HepG2 (cell line): ENCODE measurements at regions not wholly inside any gene's neighbourhood (a gene's known extent, or its start where the extent isn't known, plus 50 kb on each side); places are given as distances from the start of the nearest gene placed in this dataset.

Experiments
- AKAP8 ChIP-seq: sonication (generic); formaldehyde crosslinking; IDR thresholded peaks from 2 replicates; pipeline ENCODE4 v1.5.1; 2020; ENCODE audit warnings: mild to moderate bottlenecking, missing genetic modification reagents
- CCAR2 ChIP-seq: fragments of 200-400 bp; formaldehyde crosslinking; optimal IDR thresholded peaks from 2 replicates; pipeline ENCODE3; 2018; ENCODE audit warnings: low read depth, mild to moderate bottlenecking, low read length, moderate library complexity
- CENPX ChIP-seq: sonication (generic); formaldehyde crosslinking; IDR thresholded peaks from 2 replicates; pipeline ENCODE4 v1.9.0; 2021; ENCODE audit warnings: mild to moderate bottlenecking, missing genetic modification reagents, moderate library complexity
- FOXJ3 ChIP-seq: sonication (generic); formaldehyde crosslinking; IDR thresholded peaks from 2 replicates; pipeline ENCODE4 v1.4.0; 2020; ENCODE audit warnings: missing genetic modification reagents, mild to moderate bottlenecking, borderline replicate concordance
- GZF1 ChIP-seq: sonication (generic); formaldehyde crosslinking; IDR thresholded peaks from 2 replicates; pipeline ENCODE4 v1.5.1; 2020; ENCODE audit warnings: mild to moderate bottlenecking, missing genetic modification reagents
- KLF13 ChIP-seq: sonication (generic); formaldehyde crosslinking; IDR thresholded peaks from 2 replicates; pipeline ENCODE4 v1.4.0; 2020; ENCODE audit warnings: mild to moderate bottlenecking, missing genetic modification reagents
- KLF16 ChIP-seq, 2 experiments: sonication (generic) in 1 of 2; formaldehyde crosslinking in 1 of 2; IDR thresholded peaks; 2 replicates each; pipeline versions ENCODE4 v1.6.1 to v1.8.0; 2016 to 2023; ENCODE audit warnings: missing genetic modification reagents in 2 of 2, missing compliant biosample characterization in 1 of 2
- PCBP1 ChIP-seq: fragments of 200-400 bp; formaldehyde crosslinking; IDR thresholded peaks from 2 replicates; pipeline ENCODE4 v1.6.1; 2017; ENCODE audit warnings: mild to moderate bottlenecking, low read depth, low read length, borderline replicate concordance
- RBAK ChIP-seq: sonication (generic); formaldehyde crosslinking; IDR thresholded peaks from 2 replicates; pipeline ENCODE4 v1.5.1; 2020; ENCODE audit warnings: mild to moderate bottlenecking, missing genetic modification reagents
- REL ChIP-seq: sonication (generic); formaldehyde crosslinking; conservative IDR thresholded peaks from 2 replicates; pipeline ENCODE4 v1.8.0; 2022; ENCODE audit warnings: mild to moderate bottlenecking, missing genetic modification reagents, moderate library complexity
- SETDB1 ChIP-seq: sonication (generic); formaldehyde crosslinking; IDR thresholded peaks from 2 replicates; pipeline ENCODE4 v1.5.1; 2020; ENCODE audit warnings: missing genetic modification reagents, mild to moderate bottlenecking, borderline replicate concordance
- THAP11 ChIP-seq: IDR thresholded peaks from 2 replicates; pipeline ENCODE4 v1.6.1; 2016; ENCODE audit warnings: missing biosample characterization, missing genetic modification reagents
- ZBTB7B ChIP-seq: sonication (generic); formaldehyde crosslinking; IDR thresholded peaks from 2 replicates; pipeline ENCODE4 v1.4.0; 2020; ENCODE audit warnings: missing genetic modification reagents
- ZFY ChIP-seq: sonication (generic); formaldehyde crosslinking; IDR thresholded peaks from 2 replicates; pipeline ENCODE4 v1.4.0; 2020; ENCODE audit warnings: missing genetic modification reagents
- ZMAT3 ChIP-seq: sonication (generic); formaldehyde crosslinking; conservative IDR thresholded peaks from 2 replicates; pipeline ENCODE4 v1.7.0; 2021; ENCODE audit warnings: missing genetic modification reagents
- ZNF552 ChIP-seq: sonication (generic); formaldehyde crosslinking; IDR thresholded peaks from 2 replicates; pipeline ENCODE4 v1.9.0; 2022; ENCODE audit warnings: missing genetic modification reagents, mild to moderate bottlenecking, borderline replicate concordance
- ZNF839 ChIP-seq: sonication (generic); formaldehyde crosslinking; IDR thresholded peaks from 2 replicates; pipeline ENCODE4 v1.4.0; 2020; ENCODE audit warnings: missing genetic modification reagents, mild to moderate bottlenecking, borderline replicate concordance
- TF ChIP-seq, protein P1 (sequence below), 2 experiments: sonication (generic) in 1 of 2; formaldehyde crosslinking in 1 of 2; IDR thresholded peaks; 2 replicates each; pipeline versions ENCODE4 v1.6.1 to v1.9.0; 2014 to 2022; ENCODE audit warnings: antibody characterized with exemption in 1 of 2, borderline replicate concordance in 1 of 2, inconsistent platforms in 1 of 2, low read depth in 1 of 2, missing genetic modification reagents in 1 of 2
- TF ChIP-seq, protein P2 (sequence below): sonication (generic); formaldehyde crosslinking; IDR thresholded peaks from 2 replicates; pipeline ENCODE4 v1.4.0; 2020; ENCODE audit warnings: mild to moderate bottlenecking, missing genetic modification reagents
- TF ChIP-seq, protein P3 (sequence below): sonication (generic); formaldehyde crosslinking; IDR thresholded peaks from 2 replicates; pipeline ENCODE4 v1.5.0; 2020; ENCODE audit warnings: missing genetic modification reagents
- TF ChIP-seq, protein P4 (sequence below): IDR thresholded peaks from 2 replicates; pipeline ENCODE4 v1.6.1; 2016; ENCODE audit warnings: mild to moderate bottlenecking, missing biosample characterization, missing genetic modification reagents
- TF ChIP-seq, protein P5 (sequence below): sonication (generic); formaldehyde crosslinking; conservative IDR thresholded peaks from 2 replicates; pipeline ENCODE4 v1.5.0; 2020; ENCODE audit warnings: missing genetic modification reagents

DNA sequence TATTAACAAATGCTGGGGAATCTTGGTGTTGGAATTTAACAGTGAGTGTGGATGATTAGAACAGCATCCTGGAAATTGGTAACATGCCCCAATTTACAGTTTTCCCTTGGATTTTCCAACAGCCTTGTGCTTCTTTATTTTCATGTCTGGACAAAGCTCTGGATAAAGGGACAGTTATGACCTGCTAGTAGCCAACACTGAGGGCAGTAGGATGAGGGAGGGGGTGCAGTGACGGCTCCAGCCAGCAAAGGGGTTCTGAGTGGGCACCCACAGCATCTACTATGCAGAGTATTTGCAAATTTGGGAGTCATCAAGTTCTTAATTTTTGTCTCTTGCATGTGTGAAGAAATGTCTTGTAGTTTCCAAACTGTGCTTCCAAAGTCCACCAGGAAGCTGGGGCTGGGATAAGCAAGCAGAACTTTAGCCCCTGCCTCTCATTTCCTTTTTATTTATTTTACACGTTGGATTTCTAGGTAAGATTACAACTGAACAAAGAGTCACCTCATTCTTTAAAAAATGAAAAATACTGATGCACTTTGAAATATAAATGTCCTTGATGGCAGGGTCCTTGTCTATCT lies 63.0 kb upstream of the SELENOP start (continued):
- TF ChIP-seq, protein P1, sequence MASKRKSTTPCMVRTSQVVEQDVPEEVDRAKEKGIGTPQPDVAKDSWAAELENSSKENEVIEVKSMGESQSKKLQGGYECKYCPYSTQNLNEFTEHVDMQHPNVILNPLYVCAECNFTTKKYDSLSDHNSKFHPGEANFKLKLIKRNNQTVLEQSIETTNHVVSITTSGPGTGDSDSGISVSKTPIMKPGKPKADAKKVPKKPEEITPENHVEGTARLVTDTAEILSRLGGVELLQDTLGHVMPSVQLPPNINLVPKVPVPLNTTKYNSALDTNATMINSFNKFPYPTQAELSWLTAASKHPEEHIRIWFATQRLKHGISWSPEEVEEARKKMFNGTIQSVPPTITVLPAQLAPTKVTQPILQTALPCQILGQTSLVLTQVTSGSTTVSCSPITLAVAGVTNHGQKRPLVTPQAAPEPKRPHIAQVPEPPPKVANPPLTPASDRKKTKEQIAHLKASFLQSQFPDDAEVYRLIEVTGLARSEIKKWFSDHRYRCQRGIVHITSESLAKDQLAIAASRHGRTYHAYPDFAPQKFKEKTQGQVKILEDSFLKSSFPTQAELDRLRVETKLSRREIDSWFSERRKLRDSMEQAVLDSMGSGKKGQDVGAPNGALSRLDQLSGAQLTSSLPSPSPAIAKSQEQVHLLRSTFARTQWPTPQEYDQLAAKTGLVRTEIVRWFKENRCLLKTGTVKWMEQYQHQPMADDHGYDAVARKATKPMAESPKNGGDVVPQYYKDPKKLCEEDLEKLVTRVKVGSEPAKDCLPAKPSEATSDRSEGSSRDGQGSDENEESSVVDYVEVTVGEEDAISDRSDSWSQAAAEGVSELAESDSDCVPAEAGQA (IDR thresholded peaks at IDR 0.05; ENCODE audit: low read depth): no peak
- TF ChIP-seq, protein P1 (CRISPR knock-in tag; IDR thresholded peaks at IDR 0.05; ENCODE audit: borderline replicate concordance): no peak
- TF ChIP-seq, protein P2, sequence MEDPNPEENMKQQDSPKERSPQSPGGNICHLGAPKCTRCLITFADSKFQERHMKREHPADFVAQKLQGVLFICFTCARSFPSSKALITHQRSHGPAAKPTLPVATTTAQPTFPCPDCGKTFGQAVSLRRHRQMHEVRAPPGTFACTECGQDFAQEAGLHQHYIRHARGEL (CRISPR knock-in tag): no peak
- TF ChIP-seq GZF1 (CRISPR knock-in tag) (no peak), CCAR2 (no peak), ZMAT3 (no peak), ZNF552 (CRISPR knock-in tag) (no peak), ZBTB7B (CRISPR knock-in tag) (peak; percentile 33; the same call in 1 of the 2 replicates), AKAP8 (CRISPR knock-in tag) (no peak), SETDB1 (CRISPR knock-in tag) (no peak), PCBP1 (no peak), RBAK (CRISPR knock-in tag) (no peak), FOXJ3 (CRISPR knock-in tag) (peak; percentile 61; the same call in 1 of the 2 replicates), CENPX (CRISPR knock-in tag) (no peak), ZFY (CRISPR knock-in tag) (no peak), KLF13 (no peak), REL (CRISPR knock-in tag) (no peak), ZNF839 (CRISPR knock-in tag) (no peak), THAP11 (CRISPR knock-in tag) (0 out of 2 replicates have a peak, but pooled peaks have one; percentile 17), KLF16 (CRISPR knock-in tag; IDR thresholded peaks at IDR 0.05) (peak in 1 of 2 experiments; percentile 52; a peak in 1 of 4 replicates)
- TF ChIP-seq, protein P3, sequence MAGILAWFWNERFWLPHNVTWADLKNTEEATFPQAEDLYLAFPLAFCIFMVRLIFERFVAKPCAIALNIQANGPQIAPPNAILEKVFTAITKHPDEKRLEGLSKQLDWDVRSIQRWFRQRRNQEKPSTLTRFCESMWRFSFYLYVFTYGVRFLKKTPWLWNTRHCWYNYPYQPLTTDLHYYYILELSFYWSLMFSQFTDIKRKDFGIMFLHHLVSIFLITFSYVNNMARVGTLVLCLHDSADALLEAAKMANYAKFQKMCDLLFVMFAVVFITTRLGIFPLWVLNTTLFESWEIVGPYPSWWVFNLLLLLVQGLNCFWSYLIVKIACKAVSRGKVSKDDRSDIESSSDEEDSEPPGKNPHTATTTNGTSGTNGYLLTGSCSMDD: no peak
- TF ChIP-seq, protein P4, sequence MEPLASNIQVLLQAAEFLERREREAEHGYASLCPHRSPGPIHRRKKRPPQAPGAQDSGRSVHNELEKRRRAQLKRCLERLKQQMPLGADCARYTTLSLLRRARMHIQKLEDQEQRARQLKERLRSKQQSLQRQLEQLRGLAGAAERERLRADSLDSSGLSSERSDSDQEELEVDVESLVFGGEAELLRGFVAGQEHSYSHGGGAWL (CRISPR knock-in tag): no peak
- TF ChIP-seq, protein P5, sequence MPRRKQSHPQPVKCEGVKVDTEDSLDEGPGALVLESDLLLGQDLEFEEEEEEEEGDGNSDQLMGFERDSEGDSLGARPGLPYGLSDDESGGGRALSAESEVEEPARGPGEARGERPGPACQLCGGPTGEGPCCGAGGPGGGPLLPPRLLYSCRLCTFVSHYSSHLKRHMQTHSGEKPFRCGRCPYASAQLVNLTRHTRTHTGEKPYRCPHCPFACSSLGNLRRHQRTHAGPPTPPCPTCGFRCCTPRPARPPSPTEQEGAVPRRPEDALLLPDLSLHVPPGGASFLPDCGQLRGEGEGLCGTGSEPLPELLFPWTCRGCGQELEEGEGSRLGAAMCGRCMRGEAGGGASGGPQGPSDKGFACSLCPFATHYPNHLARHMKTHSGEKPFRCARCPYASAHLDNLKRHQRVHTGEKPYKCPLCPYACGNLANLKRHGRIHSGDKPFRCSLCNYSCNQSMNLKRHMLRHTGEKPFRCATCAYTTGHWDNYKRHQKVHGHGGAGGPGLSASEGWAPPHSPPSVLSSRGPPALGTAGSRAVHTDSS (CRISPR knock-in tag): no peak
